Stimulated activated memory B cell treated with anti-CD40 and anti-IgM and Interleukin-4, amounts not matched to agents 10 μg/mL and 1 μg/mL and 100 μg/mL, for 72 hours (primary cell): ENCODE measurements at regions not wholly inside any gene's neighbourhood (a gene's known extent, or its start where the extent isn't known, plus 50 kb on each side); places are given as distances from the start of the nearest gene placed in this dataset.
"Not testable (repeated sequence)": the region's sequence is repeated elsewhere in the genome, so short reads cannot be mapped to it uniquely, and the experiment has no call there.

Experiments
- ATAC-seq: fragments of 150-1000 bp; cut with Tn5 transposase; 2 replicates; pipeline ENCODE4 v1.10.0; 2021
- H3K27ac Mint-ChIP-seq: one replicate; pipeline ENCODE4 v1.8.0; 2022; ENCODE audit warnings: mild to moderate bottlenecking, mixed read lengths
- H3K27me3 Mint-ChIP-seq: one replicate; pipeline ENCODE4 v1.8.0; 2022; ENCODE audit warnings: mixed read lengths
- H3K36me3 Mint-ChIP-seq: one replicate; pipeline ENCODE4 v1.8.0; 2022; ENCODE audit warnings: mixed read lengths
- H3K4me1 Mint-ChIP-seq: one replicate; pipeline ENCODE4 v1.8.0; 2022; ENCODE audit warnings: mixed read lengths
- H3K4me3 Mint-ChIP-seq: one replicate; pipeline ENCODE4 v1.8.0; 2022; ENCODE audit warnings: mild to moderate bottlenecking, moderate library complexity, mixed read lengths
- H3K9me3 Mint-ChIP-seq: one replicate; pipeline ENCODE4 v1.8.0; 2022; ENCODE audit warnings: mixed read lengths

DNA sequence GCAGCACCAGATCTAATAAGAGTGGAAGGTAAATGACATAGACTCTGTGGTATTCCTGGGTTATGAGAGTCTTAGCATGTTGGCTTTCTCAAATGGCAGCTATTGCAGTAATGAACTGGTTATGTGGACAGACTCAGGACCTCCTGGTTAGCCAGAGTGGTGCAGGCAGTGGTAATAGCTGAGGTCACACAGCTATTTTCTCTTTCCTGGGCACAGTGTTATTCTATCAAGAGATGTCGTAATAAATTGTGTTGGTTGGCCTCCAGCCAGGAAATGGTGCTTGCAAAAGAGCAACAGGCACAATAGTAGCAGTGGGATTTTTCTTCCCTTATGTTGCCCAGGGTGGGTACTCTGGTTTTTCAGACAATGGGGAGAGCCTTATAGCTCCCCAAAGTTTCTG, 279.2 kb upstream of the FGF16 start:
- no peaks in the 10 kb centered on the region for H3K36me3 Mint-ChIP-seq
- no peaks in the 10 kb centered on the region for H3K27me3 Mint-ChIP-seq
- peaks cover 3% of the 10 kb centered on the region for H3K9me3 Mint-ChIP-seq
- H3K4me1 Mint-ChIP-seq = no peaks in the 10 kb centered on the region
- no peak for ATAC-seq
- H3K27ac Mint-ChIP-seq = no peak overlapping the region
- H3K4me3 Mint-ChIP-seq = no peak overlapping the region

DNA sequence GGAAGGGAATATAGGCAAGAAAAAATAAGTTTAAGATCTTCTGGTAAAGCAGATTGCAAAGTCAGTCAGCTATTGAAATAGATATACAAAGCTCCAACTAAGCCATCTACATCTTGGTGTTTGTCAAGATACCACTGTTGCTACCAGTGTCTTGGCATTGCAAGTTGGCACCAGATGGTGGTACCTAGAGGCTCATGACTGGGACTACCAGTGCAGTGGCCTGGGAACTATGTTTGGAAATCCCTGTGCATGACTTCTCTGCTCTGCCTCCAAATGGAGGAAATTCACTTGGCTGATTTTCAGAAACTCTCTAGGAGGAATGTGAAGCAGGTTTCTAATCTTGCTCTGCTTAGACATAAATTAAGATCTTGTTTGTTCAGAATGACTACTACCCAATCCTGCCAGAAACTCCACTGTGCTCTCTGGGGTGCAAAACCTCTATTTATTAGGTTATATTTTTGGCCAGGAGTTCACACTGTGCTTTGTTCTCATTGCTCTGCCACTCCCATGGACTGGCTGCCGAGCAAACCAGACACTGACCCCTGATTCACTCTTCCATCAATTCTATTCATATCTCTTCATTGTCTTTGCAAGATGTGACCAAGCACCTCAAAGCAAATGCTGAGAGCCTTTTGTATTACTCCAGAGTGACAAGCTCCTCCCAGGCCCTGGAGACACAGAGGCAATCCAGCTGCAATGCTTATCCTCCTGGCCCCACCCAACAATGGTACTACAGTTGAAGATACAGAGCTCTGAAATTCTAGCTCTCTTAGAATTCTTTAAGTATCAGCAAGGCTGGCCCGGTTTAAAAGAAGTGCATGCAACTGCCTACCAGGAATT, 272.3 kb upstream of the FGF16 start:
- H3K27ac Mint-ChIP-seq = no peak overlapping the region
- H3K36me3 Mint-ChIP-seq = no peaks in the 10 kb centered on the region
- no peak for ATAC-seq
- no peaks in the 10 kb centered on the region for H3K27me3 Mint-ChIP-seq
- no peaks in the 10 kb centered on the region for H3K4me1 Mint-ChIP-seq
- no peak overlapping the region for H3K4me3 Mint-ChIP-seq
- peaks cover 7% of the 10 kb centered on the region for H3K9me3 Mint-ChIP-seq

GRCh38 chrX:77200663-77201062, 246.5 kb upstream of the FGF16 start:
- Mint-ChIP-seq H3K4me3 (no peak overlapping the region), H3K36me3 (no peaks in the 10 kb centered on the region), H3K4me1 (no peaks in the 10 kb centered on the region), H3K27ac (no peak overlapping the region), H3K9me3 (peaks cover 6% of the 10 kb centered on the region), H3K27me3 (no peaks in the 10 kb centered on the region)
- no peak for ATAC-seq

DNA sequence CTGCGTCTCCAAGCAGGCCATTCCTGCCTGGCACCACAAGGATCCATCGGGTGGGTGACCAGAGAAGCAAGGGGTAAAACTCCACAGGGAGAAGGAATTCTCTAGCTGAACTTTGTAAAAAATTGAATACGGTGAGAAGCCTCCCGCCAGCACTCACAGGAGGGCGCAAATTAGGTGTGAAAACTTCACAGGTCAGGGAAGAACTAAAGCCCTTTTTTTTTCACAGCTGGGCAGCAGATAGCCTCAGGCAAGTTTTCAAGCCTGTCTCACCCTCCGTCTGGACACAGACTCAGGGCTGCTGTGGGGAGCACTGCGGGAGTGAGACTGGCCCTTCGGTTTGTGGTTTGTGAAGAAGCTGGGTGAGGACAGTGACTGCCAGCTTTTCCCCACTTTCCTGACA, 224.1 kb upstream of the FGF16 start:
- Mint-ChIP-seq H3K4me1 (no peaks in the 10 kb centered on the region), H3K27ac (no peak overlapping the region), H3K36me3 (no peaks in the 10 kb centered on the region), H3K4me3 (no peak overlapping the region), H3K9me3 (peaks cover 10% of the 10 kb centered on the region), H3K27me3 (peaks cover 2% of the 10 kb centered on the region)
- ATAC-seq = no peak

- Mint-ChIP-seq H3K4me3 (no peak overlapping the region), H3K27me3 (no peaks in the 10 kb centered on the region), H3K4me1 (no peaks in the 10 kb centered on the region), H3K27ac (no peak overlapping the region), H3K9me3 (peaks cover 17% of the 10 kb centered on the region), H3K36me3 (no peaks in the 10 kb centered on the region)
- ATAC-seq = no peak
Measured at GRCh38 chrX:77264490-77264889, 182.7 kb upstream of the FGF16 start.

- Mint-ChIP-seq H3K9me3 (no peaks in the 10 kb centered on the region), H3K4me1 (no peaks in the 10 kb centered on the region), H3K27me3 (no peaks in the 10 kb centered on the region), H3K4me3 (no peak overlapping the region), H3K27ac (no peak overlapping the region), H3K36me3 (no peaks in the 10 kb centered on the region)
- ATAC-seq = no peak
Measured at GRCh38 chrX:77275392-77275791, 171.8 kb upstream of the FGF16 start.

DNA sequence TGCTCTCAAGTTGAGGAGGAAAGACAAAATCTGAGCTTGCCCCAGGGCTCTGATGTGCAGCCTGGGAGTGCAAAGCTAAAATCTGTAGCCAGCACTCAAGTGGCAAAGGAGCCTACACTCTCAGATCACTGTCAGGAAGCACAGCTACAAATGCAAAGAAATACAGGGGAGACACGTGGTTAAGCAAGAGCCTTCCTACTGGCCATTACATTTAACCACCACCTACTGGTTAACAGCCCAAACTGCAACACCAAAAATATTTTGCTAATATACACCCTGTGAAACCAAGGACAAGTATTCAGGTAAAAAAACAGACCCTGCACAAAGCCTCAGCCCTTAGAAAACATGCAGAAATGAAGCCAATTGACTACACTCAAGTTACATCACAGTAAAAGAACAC, 170.4 kb upstream of the FGF16 start:
- Mint-ChIP-seq H3K4me1 (no peaks in the 10 kb centered on the region), H3K4me3 (no peak overlapping the region), H3K27ac (no peak overlapping the region), H3K9me3 (peaks cover 4% of the 10 kb centered on the region), H3K27me3 (no peaks in the 10 kb centered on the region), H3K36me3 (no peaks in the 10 kb centered on the region)
- no peak for ATAC-seq

- no peaks in the 10 kb centered on the region for H3K36me3 Mint-ChIP-seq
- ATAC-seq = no peak
Measured at GRCh38 chrX:77277911-77278310, 169.3 kb upstream of the FGF16 start.

DNA sequence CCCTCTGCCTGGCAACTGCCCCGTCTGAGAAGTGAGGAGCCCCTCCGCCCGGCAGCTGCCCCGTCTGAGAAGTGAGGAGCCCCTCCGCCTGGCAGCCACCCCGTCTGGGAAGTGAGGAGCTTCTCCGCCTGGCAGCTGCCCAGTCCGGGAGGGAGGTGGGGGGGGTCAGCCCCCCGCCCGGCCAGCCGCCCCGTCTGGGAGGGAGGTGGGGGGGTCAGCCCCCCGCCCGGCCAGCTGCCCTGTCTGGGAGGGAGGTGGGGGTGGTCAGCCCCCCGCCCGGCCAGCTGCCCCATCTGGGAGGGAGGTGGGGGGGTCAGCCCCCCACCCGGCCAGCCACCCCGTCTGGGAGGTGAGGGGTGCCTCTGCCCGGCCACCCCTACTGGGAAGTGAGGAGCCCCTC, 167.8 kb upstream of the FGF16 start:
- not testable (repeated sequence) for H3K9me3 Mint-ChIP-seq, H3K36me3 Mint-ChIP-seq, H3K4me3 Mint-ChIP-seq, H3K27me3 Mint-ChIP-seq, ATAC-seq, H3K4me1 Mint-ChIP-seq, H3K27ac Mint-ChIP-seq

More at GRCh38 chrX:77277911-77278310, 169.3 kb upstream of the FGF16 start:
- Mint-ChIP-seq H3K9me3 (peaks cover 4% of the 10 kb centered on the region), H3K27me3 (no peaks in the 10 kb centered on the region), H3K27ac (no peak overlapping the region), H3K4me3 (no peak overlapping the region), H3K4me1 (no peaks in the 10 kb centered on the region)

GRCh38 chrX:77293331-77293995, 153.7 kb upstream of the FGF16 start:
- no peak for ATAC-seq
- H3K27ac Mint-ChIP-seq = no peak overlapping the region
- peaks cover 13% of the 10 kb centered on the region for H3K9me3 Mint-ChIP-seq
- no peaks in the 10 kb centered on the region for H3K27me3 Mint-ChIP-seq
- no peak overlapping the region for H3K4me3 Mint-ChIP-seq
- no peaks in the 10 kb centered on the region for H3K36me3 Mint-ChIP-seq
- no peaks in the 10 kb centered on the region for H3K4me1 Mint-ChIP-seq

- ATAC-seq = no peak
- Mint-ChIP-seq H3K4me1 (no peaks in the 10 kb centered on the region), H3K27ac (no peak overlapping the region), H3K4me3 (no peak overlapping the region), H3K36me3 (no peaks in the 10 kb centered on the region), H3K9me3 (peaks cover 12% of the 10 kb centered on the region), H3K27me3 (no peaks in the 10 kb centered on the region)
Measured at GRCh38 chrX:77298296-77298695, 148.9 kb upstream of the FGF16 start.

DNA sequence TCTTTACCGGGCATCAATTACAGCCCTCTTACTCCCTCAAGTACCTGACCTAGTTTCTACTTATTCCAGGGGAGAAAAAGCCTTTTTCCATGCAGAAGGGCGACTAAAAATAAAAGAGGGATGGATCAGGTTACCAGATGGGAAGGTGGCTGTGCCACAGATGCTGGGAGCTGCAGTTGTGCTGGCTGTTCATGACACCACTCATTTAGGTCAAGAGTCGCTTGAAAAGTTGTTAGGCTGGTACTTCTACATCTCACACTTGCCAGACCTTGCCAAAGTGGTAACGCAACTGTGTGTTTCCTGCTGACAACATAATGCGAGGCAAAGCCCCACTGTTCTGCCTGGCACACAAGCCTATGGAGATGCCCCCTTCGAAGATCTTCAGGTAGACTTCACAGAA, 148.4 kb upstream of the FGF16 start:
- H3K4me3 Mint-ChIP-seq = no peak overlapping the region
- peaks cover 11% of the 10 kb centered on the region for H3K9me3 Mint-ChIP-seq
- no peaks in the 10 kb centered on the region for H3K36me3 Mint-ChIP-seq

GRCh38 chrX:77299549-77299948, 147.6 kb upstream of the FGF16 start:
- no peaks in the 10 kb centered on the region for H3K4me1 Mint-ChIP-seq
- ATAC-seq = no peak
- H3K27ac Mint-ChIP-seq = no peak overlapping the region
- no peaks in the 10 kb centered on the region for H3K27me3 Mint-ChIP-seq
- H3K36me3 Mint-ChIP-seq = no peaks in the 10 kb centered on the region
- H3K9me3 Mint-ChIP-seq = peaks cover 13% of the 10 kb centered on the region
- no peak overlapping the region for H3K4me3 Mint-ChIP-seq

More for the DNA sequence above, 148.4 kb upstream of the FGF16 start:
- Mint-ChIP-seq H3K27me3 (no peaks in the 10 kb centered on the region), H3K4me1 (no peaks in the 10 kb centered on the region), H3K27ac (no peak overlapping the region)
- no peak for ATAC-seq

DNA sequence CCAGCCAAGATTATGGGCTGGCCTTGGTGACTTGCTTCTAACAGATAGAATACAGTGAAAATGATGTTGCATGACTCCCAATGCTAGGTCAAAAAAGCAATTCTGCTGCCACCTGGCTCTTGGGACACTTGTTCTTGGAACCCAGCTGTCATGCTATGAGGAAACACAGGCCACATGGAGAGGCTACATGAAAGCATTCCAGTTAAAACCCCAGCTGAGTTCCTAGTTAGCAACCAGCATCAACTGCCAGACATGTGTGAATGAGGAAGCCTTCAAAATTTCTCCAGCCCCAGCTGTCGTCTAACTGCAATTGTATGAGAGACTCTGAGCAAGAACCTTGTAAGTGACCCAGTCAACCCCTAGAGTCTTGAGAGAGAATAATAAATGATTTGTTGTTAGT, 105.2 kb upstream of the FGF16 start:
- H3K27me3 Mint-ChIP-seq = no peaks in the 10 kb centered on the region
- no peak overlapping the region for H3K27ac Mint-ChIP-seq
- H3K4me3 Mint-ChIP-seq = no peak overlapping the region
- H3K4me1 Mint-ChIP-seq = no peaks in the 10 kb centered on the region
- H3K36me3 Mint-ChIP-seq = no peaks in the 10 kb centered on the region
- no peak for ATAC-seq
- H3K9me3 Mint-ChIP-seq = no peaks in the 10 kb centered on the region

DNA sequence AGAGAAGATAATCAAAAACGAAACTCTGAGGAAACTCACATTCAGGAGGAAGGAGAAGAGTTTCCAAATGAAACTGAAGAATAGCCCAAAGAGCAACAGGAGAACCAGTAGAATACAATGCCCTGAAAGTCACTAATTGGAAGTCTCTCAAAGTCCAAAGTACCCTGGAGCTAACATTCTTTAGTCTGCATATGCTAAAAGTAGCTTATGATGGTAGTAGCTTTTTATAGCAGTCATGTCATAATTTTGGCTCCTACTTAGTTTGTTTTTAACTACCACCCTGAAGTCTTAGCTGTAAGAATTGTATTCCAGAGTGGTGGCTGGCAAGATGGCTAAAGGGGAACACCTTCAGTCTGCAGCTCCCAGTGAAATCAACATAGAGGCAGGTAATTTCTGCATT, 100.3 kb upstream of the FGF16 start:
- Mint-ChIP-seq H3K36me3 (no peaks in the 10 kb centered on the region), H3K4me1 (no peaks in the 10 kb centered on the region), H3K4me3 (no peak overlapping the region), H3K27ac (no peak overlapping the region), H3K27me3 (no peaks in the 10 kb centered on the region), H3K9me3 (peaks cover 10% of the 10 kb centered on the region)
- no peak for ATAC-seq

GRCh38 chrX:77347572-77347971, 99.6 kb upstream of the FGF16 start:
- Mint-ChIP-seq H3K27ac (no peak overlapping the region), H3K9me3 (peaks cover 10% of the 10 kb centered on the region), H3K27me3 (no peaks in the 10 kb centered on the region), H3K36me3 (no peaks in the 10 kb centered on the region), H3K4me3 (no peak overlapping the region), H3K4me1 (no peaks in the 10 kb centered on the region)
- ATAC-seq = no peak
